ENCODE measurements at regions not wholly inside any gene's neighbourhood (a gene's known extent, or its start where the extent isn't known, plus 50 kb on each side); places are given as distances from the start of the nearest gene placed in this dataset.

- TF ChIP-seq CTCF (IDR thresholded peaks at IDR 0.05) (no peak), POLR2A (IDR thresholded peaks at IDR 0.05) (no peak)
Measured at GRCh38 chr21:43284238-43284637, 115.4 kb downstream of the CRYAA start.

Data from uterus (tissue), 2 donors.